ENCODE measurements at regions not wholly inside any gene's neighbourhood (a gene's known extent, or its start where the extent isn't known, plus 50 kb on each side); places are given as distances from the start of the nearest gene placed in this dataset.

GRCh38 chr2:82538590-82539279 lies 1920.3 kb downstream of the SUCLG1 start:
- TF ChIP-seq CTCF (conservative IDR thresholded peaks at IDR 0.05 in 1 of 2, IDR thresholded peaks at IDR 0.05 in 1 of 2; ENCODE audit: low read depth in 1 of 2, low read length in 2 of 2), result no peak
- TF ChIP-seq EZH2 (IDR thresholded peaks at IDR 0.05; ENCODE audit: low read length, missing control alignments), result no peak

GRCh38 chr2:82528288-82528687 lies 1930.8 kb downstream of the SUCLG1 start:
- no peak overlapping the region for H3K4me3 ChIP-seq (replicated peaks in 1 of 4; ENCODE audit: control extremely low read depth in 1 of 4, insufficient read depth in 1 of 4, low read depth in 3 of 4, low read length in 4 of 4)
- H2AFZ ChIP-seq (ENCODE audit: low read length), result no peak overlapping the region
- H3K4me1 ChIP-seq (ENCODE audit: control insufficient read depth, extremely low read depth, insufficient read depth, low read length), result no peaks in the 10 kb centered on the region
- H3K9ac ChIP-seq (ENCODE audit: insufficient read depth, low read length), result no peak overlapping the region
- H4K20me1 ChIP-seq (ENCODE audit: control insufficient read depth, extremely low read depth, insufficient read depth, low read length), result no peaks in the 10 kb centered on the region
- no peak overlapping the region for H3K4me2 ChIP-seq (ENCODE audit: extremely low read depth, insufficient read depth, low read length)
- H3K27ac ChIP-seq (ENCODE audit: insufficient read depth, low read length), result no peak overlapping the region
- TF ChIP-seq EZH2 (IDR thresholded peaks at IDR 0.05; ENCODE audit: low read length, missing control alignments), result no peak
- no peak for TF ChIP-seq CTCF (conservative IDR thresholded peaks at IDR 0.05 in 1 of 2, IDR thresholded peaks at IDR 0.05 in 1 of 2; ENCODE audit: low read depth in 1 of 2, low read length in 2 of 2)
- no peaks in the 10 kb centered on the region for H3K27me3 ChIP-seq (ENCODE audit: control insufficient read depth, insufficient read depth, low read length)
- no peaks in the 10 kb centered on the region for H3K36me3 ChIP-seq (ENCODE audit: control insufficient read depth, insufficient read depth, low read length)
- DNase-seq (ENCODE audit: low read depth in 2 of 2), result no peak
- H3K9me3 ChIP-seq (ENCODE audit: control insufficient read depth, insufficient read depth, low read depth, low read length), result no peaks in the 10 kb centered on the region
- no peaks in the 10 kb centered on the region for H3K79me2 ChIP-seq (ENCODE audit: control insufficient read depth, insufficient read depth, low read length)

More at GRCh38 chr2:82538590-82539279, 1920.3 kb downstream of the SUCLG1 start:
- no peaks in the 10 kb centered on the region for H3K9me3 ChIP-seq (ENCODE audit: control insufficient read depth, insufficient read depth, low read depth, low read length)
- H3K79me2 ChIP-seq (ENCODE audit: control insufficient read depth, insufficient read depth, low read length), result no peaks in the 10 kb centered on the region
- no peak overlapping the region for H3K9ac ChIP-seq (ENCODE audit: insufficient read depth, low read length)
- no peak for DNase-seq (ENCODE audit: low read depth in 2 of 2)
- no peak overlapping the region for H3K4me2 ChIP-seq (ENCODE audit: extremely low read depth, insufficient read depth, low read length)
- H3K36me3 ChIP-seq (ENCODE audit: control insufficient read depth, insufficient read depth, low read length), result no peaks in the 10 kb centered on the region
- H4K20me1 ChIP-seq (ENCODE audit: control insufficient read depth, extremely low read depth, insufficient read depth, low read length), result no peaks in the 10 kb centered on the region
- H3K27me3 ChIP-seq (ENCODE audit: control insufficient read depth, insufficient read depth, low read length), result no peaks in the 10 kb centered on the region
- no peak overlapping the region for H2AFZ ChIP-seq (ENCODE audit: low read length)
- H3K4me1 ChIP-seq (ENCODE audit: control insufficient read depth, extremely low read depth, insufficient read depth, low read length), result no peaks in the 10 kb centered on the region
- no peak overlapping the region for H3K4me3 ChIP-seq (replicated peaks in 1 of 4; ENCODE audit: control extremely low read depth in 1 of 4, insufficient read depth in 1 of 4, low read depth in 3 of 4, low read length in 4 of 4)
- H3K27ac ChIP-seq (ENCODE audit: insufficient read depth, low read length), result no peak overlapping the region

GRCh38 chr2:82527124-82527523 lies 1932.0 kb downstream of the SUCLG1 start:
- no peak for DNase-seq (ENCODE audit: low read depth in 2 of 2)
- Histone ChIP-seq H3K27ac (ENCODE audit: insufficient read depth, low read length) (no peak overlapping the region), H3K4me2 (ENCODE audit: extremely low read depth, insufficient read depth, low read length) (no peak overlapping the region), H4K20me1 (ENCODE audit: control insufficient read depth, extremely low read depth, insufficient read depth, low read length) (no peaks in the 10 kb centered on the region), H3K27me3 (ENCODE audit: control insufficient read depth, insufficient read depth, low read length) (no peaks in the 10 kb centered on the region), H2AFZ (ENCODE audit: low read length) (no peak overlapping the region), H3K9me3 (ENCODE audit: control insufficient read depth, insufficient read depth, low read depth, low read length) (no peaks in the 10 kb centered on the region), H3K4me1 (ENCODE audit: control insufficient read depth, extremely low read depth, insufficient read depth, low read length) (no peaks in the 10 kb centered on the region), H3K4me3 (replicated peaks in 1 of 4; ENCODE audit: control extremely low read depth in 1 of 4, insufficient read depth in 1 of 4, low read depth in 3 of 4, low read length in 4 of 4) (no peak overlapping the region), H3K36me3 (ENCODE audit: control insufficient read depth, insufficient read depth, low read length) (no peaks in the 10 kb centered on the region), H3K9ac (ENCODE audit: insufficient read depth, low read length) (no peak overlapping the region), H3K79me2 (ENCODE audit: control insufficient read depth, insufficient read depth, low read length) (no peaks in the 10 kb centered on the region)
- TF ChIP-seq EZH2 (IDR thresholded peaks at IDR 0.05; ENCODE audit: low read length, missing control alignments) (no peak), CTCF (conservative IDR thresholded peaks at IDR 0.05 in 1 of 2, IDR thresholded peaks at IDR 0.05 in 1 of 2; ENCODE audit: low read depth in 1 of 2, low read length in 2 of 2) (no peak)

Measured in fibroblast of lung (primary cell).